ENCODE measurements at regions not wholly inside any gene's neighbourhood (a gene's known extent, or its start where the extent isn't known, plus 50 kb on each side); places are given as distances from the start of the nearest gene placed in this dataset.

- Histone ChIP-seq H3K27ac (ENCODE audit: insufficient read depth, low read length) (no peak overlapping the region), H4K20me1 (ENCODE audit: insufficient read depth, low read length) (no peaks in the 10 kb centered on the region), H2BK120ac (ENCODE audit: low read depth, low read length) (no peak overlapping the region), H4K91ac (ENCODE audit: insufficient read depth, low read depth, low read length) (no peak overlapping the region), H4K5ac (ENCODE audit: low read depth, low read length) (no peak overlapping the region), H3K4me1 (ENCODE audit: control insufficient read depth, insufficient read depth, low read length) (no peaks in the 10 kb centered on the region), H2AK9ac (replicated peaks; ENCODE audit: low read depth, low read length, poor library complexity) (no peak overlapping the region), H2BK20ac (ENCODE audit: low read depth, low read length) (no peak overlapping the region), H3K14ac (replicated peaks; ENCODE audit: low read depth, low read length) (no peak overlapping the region), H3K4me2 (ENCODE audit: low read depth, low read length) (no peak overlapping the region), H4K8ac (ENCODE audit: low read depth in 2 of 2, low read length in 2 of 2) (no peak overlapping the region), H3K9ac (ENCODE audit: low read depth, low read length) (no peak overlapping the region), H3K23ac (ENCODE audit: low read depth, low read length) (no peak overlapping the region), H3K4ac (ENCODE audit: low read depth, low read length) (no peak overlapping the region), H3K27me3 (ENCODE audit: control insufficient read depth, insufficient read depth, low read length) (peaks cover 14% of the 10 kb centered on the region), H3K36me3 (ENCODE audit: control insufficient read depth, insufficient read depth, low read length) (no peaks in the 10 kb centered on the region), H3K4me3 (ENCODE audit: insufficient read depth, low read depth, low read length) (no peak overlapping the region), H3K9me1 (ENCODE audit: insufficient read depth, low read length) (no peaks in the 10 kb centered on the region), H2BK5ac (ENCODE audit: low read depth, low read length, poor library complexity, severe bottlenecking) (no peak overlapping the region), H2BK15ac (ENCODE audit: low read depth, low read length) (no peak overlapping the region), H3K79me1 (ENCODE audit: low read depth in 1 of 2, low read length in 2 of 2) (no peaks in the 10 kb centered on the region), H2AFZ (replicated peaks; ENCODE audit: low read length, poor library complexity) (no peak overlapping the region), H3K9me3 (ENCODE audit: control insufficient read depth, insufficient read depth, low read length) (no peaks in the 10 kb centered on the region), H2AK5ac (ENCODE audit: low read depth, low read length) (no peak overlapping the region), H3K56ac (ENCODE audit: extremely low read depth, insufficient read depth, low read length) (no peak overlapping the region), H3K18ac (ENCODE audit: low read depth, low read length) (no peak overlapping the region)
- ATAC-seq (ENCODE audit: low read depth) = no peak
- no TSS peak for BruUV-seq (replicated peaks)
- TF ChIP-seq FOS (IDR thresholded peaks at IDR 0.05; ENCODE audit: low read depth, low read length) (no peak), RCOR1 (IDR thresholded peaks at IDR 0.05; ENCODE audit: insufficient replicate concordance, low read length) (no peak), SMC3 (IDR thresholded peaks at IDR 0.05; ENCODE audit: low read depth, low read length) (no peak), RFX5 (IDR thresholded peaks at IDR 0.05; ENCODE audit: low read depth, low read length) (no peak), POLR2A (IDR thresholded peaks at IDR 0.05; ENCODE audit: low read depth, low read length) (no peak), ELK1 (IDR thresholded peaks at IDR 0.05; ENCODE audit: borderline replicate concordance, low read depth, low read length) (no peak)
- dilution Hi-C loops (cut with HindIII; ENCODE audit: low sequenced_read_pairs, unreplicated experiment) (no loop called here), intact Hi-C loops (cut with micrococcal nuclease) (no loop called here), in situ Hi-C loops (cut with MboI; ENCODE audit: low sequenced_read_pairs) (no loop called here)
- DNase-seq = no peak
- WGBS, 2 experiments (ENCODE audit: extremely low coverage in 2 of 2, insufficient read length in 1 of 2) = 66% methylated on average over 3 of the region's 13 CpGs; no CpG with 5 or more reads in 1 of the 2 experiments
- ChIA-PET POLR2A (ENCODE audit: unreplicated experiment) (no interaction called here), CTCF (no interaction called here)
These were observed 63.0 kb upstream of the NXT1 start for GRCh38 chr20:23287354-23288190.
